HG03442 (cell line): ENCODE measurements at regions not wholly inside any gene's neighbourhood (a gene's known extent, or its start where the extent isn't known, plus 50 kb on each side); places are given as distances from the start of the nearest gene placed in this dataset.

Experiments used
- ATAC-seq: cut with Tn5 transposase; IDR thresholded peaks from one replicate; pipeline ENCODE4 v1.9.1; 2021; ENCODE audit warnings: mild to moderate bottlenecking, moderate library complexity; ENCODE audit not compliant: unreplicated experiment

DNA sequence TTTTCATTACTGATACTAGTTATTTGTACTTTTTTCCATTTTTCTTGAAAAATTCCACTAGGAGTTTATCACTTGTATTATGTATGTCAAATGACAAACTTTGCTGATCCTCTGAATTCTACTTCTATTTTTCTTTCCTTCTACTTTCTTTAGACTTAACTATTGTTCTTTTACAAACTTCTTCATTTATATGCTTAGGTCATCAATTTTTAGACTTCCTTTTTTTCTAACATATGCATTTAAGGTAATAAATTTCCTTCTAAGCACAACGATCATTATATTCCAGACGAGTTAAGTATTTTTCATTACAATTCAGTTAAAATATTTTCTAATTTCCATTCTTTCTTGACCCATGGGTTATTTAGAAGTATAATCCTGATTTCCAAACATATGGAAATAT lies 240.8 kb downstream of the NHLRC3 start:
- ATAC-seq: no peak

DNA sequence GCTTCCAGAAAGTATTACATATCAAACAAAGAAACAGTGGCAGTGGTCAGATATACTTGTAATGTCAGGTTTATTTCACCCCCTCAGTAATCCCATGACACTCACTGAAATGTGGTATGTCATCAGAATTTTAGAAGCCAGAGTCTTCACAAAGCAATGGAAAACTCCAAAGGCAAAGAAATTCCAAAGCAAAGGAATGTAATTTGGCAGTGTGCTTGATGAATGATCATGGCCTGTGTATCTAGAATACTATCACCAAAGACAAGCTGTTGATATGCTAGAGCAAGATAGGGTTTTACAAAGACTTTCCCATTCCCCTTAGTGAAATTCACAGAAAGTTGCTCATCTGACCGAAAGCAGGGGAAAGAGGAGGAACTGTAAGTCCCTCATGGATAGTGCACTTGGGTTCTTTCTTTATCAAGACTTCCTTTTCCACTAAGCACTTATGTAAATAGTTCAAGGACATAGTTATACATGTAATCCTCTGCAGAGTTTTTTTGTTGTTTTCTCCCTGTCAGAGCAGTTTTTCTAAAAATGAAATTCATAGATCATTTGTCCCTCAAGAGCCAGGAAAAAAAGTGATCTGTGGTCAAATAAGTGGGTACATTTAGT lies 243.4 kb downstream of the NHLRC3 start:
- no peak for ATAC-seq

DNA sequence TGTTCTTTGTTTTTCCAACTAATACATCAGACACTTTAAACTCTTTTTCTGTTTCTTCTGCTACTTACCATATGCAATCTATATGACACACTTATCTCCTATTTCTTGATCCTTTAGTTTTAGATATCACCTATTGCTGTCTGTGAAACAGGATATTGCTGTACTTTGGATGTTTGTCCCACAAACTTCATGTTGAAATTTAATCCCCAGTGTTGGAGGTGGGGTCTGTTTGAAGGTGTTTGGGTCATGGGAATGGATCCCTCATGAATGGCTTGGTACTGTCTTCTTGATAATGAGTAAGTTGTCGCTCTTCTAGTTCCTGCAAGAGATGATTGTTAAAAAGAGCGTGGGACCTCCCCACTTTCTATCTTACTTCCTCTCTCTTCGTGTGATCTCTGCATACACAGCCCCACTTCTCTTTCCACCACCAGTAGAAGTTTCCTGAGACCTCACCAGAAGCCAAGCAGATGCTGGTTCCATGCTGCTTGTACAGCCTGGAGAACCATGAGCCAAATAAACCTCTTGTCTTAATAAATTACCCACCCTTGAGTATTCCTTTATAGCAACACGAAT lies 244.2 kb downstream of the NHLRC3 start:
- ATAC-seq: peak; percentile 97

DNA sequence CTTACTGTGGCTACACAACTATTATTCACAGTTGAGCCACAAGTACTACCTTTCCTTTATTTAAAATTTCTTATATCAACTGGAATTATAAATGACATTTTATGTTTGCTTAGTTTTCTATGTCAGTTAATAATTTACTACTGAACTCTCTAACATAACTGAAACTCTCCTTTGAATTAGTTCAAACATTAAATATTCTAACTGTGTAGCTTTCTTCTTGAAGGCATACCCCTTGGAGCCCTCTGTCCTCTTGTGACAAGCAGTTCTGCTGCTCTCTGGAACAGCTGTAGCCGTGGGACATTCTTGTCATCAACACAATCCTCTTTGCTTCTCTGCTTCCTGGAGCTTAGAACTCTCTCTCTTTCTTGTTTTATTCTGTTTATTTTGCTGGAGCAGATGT lies 244.8 kb downstream of the NHLRC3 start:
- no peak for ATAC-seq

DNA sequence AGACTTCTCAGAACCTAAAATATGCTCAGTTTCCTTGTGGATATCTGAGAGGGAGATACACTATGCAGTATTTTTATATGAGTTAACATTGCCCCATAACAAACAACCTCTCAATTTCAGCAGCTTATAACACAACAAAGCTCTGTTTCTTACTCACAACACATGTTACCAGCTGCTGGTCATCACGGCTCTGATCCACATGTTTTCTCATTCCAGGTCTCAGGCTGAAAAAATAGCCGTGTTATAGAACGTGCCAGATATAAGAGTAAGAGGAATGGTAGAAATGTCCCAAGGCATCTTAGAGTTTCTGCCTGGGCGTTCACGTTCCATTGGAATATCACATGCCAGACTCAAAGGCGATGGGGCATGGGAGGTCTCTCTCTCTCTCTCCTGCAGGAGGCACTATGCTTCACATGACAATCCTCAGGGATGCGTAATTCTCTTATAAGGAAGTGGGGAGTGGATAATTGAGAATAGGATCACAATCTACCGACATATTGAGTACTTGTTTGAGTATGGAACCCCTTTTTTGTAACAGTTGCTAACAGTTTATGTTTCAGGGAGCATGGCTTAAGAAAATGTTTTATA lies 246.6 kb downstream of the NHLRC3 start:
- no peak for ATAC-seq
